Bronchial epithelial cell (primary cell): ENCODE measurements at regions not wholly inside any gene's neighbourhood (a gene's known extent, or its start where the extent isn't known, plus 50 kb on each side); places are given as distances from the start of the nearest gene placed in this dataset.

ENCODE experiments used
- DNase-seq: peaks from one replicate; pipeline ENCODE4 v3.0.0-alpha.2; 2010; ENCODE audit warnings: low read depth
- FAIRE-seq: peaks from 2 replicates; lab custom pipeline; 2011; peaks lifted over from hg19 to GRCh38; lab: Jason Lieb, UNC
- H3K27me3 ChIP-seq: 2 replicates; pipeline ENCODE4 v1.5.1; 2011; ENCODE audit warnings: low read length; ENCODE audit not compliant: control insufficient read depth, insufficient read depth
- H3K36me3 ChIP-seq: 2 replicates; pipeline ENCODE4 v1.5.1; 2011; ENCODE audit warnings: low read length; ENCODE audit not compliant: control insufficient read depth, insufficient read depth
- H3K4me3 ChIP-seq: 2 replicates; pipeline ENCODE4 v1.5.1; 2011; ENCODE audit warnings: mild to moderate bottlenecking, low read depth, low read length, control low read depth
- TF ChIP-seq, protein P1 (sequence below): IDR thresholded peaks from 2 replicates; pipeline ENCODE4 v1.5.1; 2011; ENCODE audit warnings: mild to moderate bottlenecking, moderate library complexity, low read length, control low read depth, inconsistent platforms; ENCODE audit not compliant: insufficient read depth, severe bottlenecking

DNA sequence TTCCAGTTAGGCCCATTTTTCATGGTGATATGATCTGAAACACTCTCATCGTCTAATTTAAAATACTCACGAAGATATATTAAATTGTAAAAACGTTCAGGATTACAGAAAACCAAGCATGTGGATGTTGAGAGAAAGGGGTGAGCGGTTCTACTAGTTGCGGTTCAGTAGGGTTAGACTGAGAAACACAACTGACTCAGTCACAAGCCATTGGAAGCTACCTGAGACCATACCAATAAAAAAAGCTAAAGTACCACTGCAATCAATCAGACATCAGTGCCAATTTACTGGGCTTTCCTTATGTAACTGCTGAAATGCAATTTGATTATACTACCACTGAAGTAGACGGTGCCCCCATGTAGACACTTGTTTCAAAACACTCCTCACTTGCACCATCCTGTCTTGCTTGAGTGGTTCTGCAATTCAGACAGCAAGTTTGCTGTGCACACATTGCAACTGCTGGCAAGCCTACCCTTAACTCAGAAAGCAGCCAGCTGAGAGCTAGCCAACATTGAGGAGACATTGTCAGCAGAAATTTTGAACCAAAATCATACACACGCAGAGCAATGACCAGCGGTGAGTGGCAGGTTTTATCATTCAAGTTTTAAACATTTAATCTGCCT is 368.7 kb upstream of the ARHGEF26 start:
- FAIRE-seq (peak; percentile 50), DNase-seq (no peak)

DNA sequence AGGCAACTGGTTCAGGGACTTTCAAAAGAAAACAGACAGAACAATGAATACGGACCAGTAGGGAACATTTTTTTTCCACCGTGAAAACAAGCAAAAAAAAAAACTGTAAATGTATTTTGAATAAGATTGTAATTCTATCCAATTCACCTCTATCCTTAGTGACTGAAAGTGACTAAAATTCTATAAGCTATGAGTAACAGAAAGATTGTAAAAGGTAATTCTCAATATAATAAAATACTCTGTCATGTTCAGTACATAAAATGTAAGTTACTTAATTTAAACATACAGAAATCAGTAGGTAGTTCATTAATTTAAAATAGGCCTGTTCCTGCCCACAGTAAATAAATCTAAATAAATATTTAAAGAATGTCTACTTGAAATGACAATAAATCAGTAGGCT is 368.2 kb upstream of the ARHGEF26 start:
- FAIRE-seq (no peak), DNase-seq (no peak)
- Histone ChIP-seq H3K27me3 (no peaks in the 10 kb centered on the region), H3K36me3 (no peaks in the 10 kb centered on the region), H3K4me3 (no peak overlapping the region)
- TF ChIP-seq, protein P1, sequence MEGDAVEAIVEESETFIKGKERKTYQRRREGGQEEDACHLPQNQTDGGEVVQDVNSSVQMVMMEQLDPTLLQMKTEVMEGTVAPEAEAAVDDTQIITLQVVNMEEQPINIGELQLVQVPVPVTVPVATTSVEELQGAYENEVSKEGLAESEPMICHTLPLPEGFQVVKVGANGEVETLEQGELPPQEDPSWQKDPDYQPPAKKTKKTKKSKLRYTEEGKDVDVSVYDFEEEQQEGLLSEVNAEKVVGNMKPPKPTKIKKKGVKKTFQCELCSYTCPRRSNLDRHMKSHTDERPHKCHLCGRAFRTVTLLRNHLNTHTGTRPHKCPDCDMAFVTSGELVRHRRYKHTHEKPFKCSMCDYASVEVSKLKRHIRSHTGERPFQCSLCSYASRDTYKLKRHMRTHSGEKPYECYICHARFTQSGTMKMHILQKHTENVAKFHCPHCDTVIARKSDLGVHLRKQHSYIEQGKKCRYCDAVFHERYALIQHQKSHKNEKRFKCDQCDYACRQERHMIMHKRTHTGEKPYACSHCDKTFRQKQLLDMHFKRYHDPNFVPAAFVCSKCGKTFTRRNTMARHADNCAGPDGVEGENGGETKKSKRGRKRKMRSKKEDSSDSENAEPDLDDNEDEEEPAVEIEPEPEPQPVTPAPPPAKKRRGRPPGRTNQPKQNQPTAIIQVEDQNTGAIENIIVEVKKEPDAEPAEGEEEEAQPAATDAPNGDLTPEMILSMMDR = no peak

More for the DNA sequence above, 368.7 kb upstream of the ARHGEF26 start:
- Histone ChIP-seq H3K27me3 (no peaks in the 10 kb centered on the region), H3K36me3 (no peaks in the 10 kb centered on the region), H3K4me3 (no peak overlapping the region)
- TF ChIP-seq, protein P1 = no peak

DNA sequence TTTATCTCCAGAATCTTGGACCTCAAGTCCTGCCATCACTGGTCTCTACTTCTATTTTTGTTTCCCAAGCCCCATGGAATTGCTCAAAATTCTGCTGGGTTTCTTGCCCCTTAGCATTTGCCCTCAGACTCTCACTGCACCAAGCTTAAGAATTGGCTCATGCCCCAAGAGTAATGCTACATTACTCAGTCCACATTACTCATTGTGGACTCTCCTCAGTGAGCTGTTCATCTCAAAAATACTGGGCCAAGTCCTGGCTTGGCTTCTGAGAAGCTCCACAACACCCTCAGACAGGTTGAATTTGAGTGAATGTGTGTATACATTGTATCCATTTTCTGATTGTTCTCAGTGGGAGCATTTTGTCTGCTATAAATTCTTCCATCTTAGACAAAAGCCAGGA is 364.4 kb upstream of the ARHGEF26 start:
- FAIRE-seq (no peak), DNase-seq (peak; percentile 82)

DNA sequence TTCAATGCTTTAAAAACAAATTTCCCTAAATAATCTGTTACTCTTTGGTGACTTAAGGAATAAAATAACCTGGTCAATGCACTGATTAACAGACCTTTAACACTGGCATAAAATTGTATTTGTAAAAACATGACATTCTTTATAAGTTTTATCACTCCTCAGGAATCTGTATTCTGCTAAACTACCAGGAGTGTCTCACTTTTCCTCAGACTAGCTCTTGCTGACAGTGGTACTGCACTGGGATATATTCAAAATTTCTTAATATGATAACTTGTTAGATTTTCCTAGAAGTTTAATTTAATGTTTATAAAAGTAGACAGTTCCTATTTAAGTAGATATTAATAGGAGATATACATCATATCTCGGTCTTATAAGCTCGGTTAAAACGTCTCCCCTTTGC is 363.4 kb upstream of the ARHGEF26 start:
- Histone ChIP-seq H3K27me3 (no peaks in the 10 kb centered on the region), H3K4me3 (no peak overlapping the region), H3K36me3 (no peaks in the 10 kb centered on the region)
- FAIRE-seq (no peak), DNase-seq (no peak)
- TF ChIP-seq, protein P1 = no peak

More for the DNA sequence above, 364.4 kb upstream of the ARHGEF26 start:
- H3K27me3 ChIP-seq = no peaks in the 10 kb centered on the region
- TF ChIP-seq, protein P1 = no peak
- no peak overlapping the region for H3K4me3 ChIP-seq
- no peaks in the 10 kb centered on the region for H3K36me3 ChIP-seq

DNA sequence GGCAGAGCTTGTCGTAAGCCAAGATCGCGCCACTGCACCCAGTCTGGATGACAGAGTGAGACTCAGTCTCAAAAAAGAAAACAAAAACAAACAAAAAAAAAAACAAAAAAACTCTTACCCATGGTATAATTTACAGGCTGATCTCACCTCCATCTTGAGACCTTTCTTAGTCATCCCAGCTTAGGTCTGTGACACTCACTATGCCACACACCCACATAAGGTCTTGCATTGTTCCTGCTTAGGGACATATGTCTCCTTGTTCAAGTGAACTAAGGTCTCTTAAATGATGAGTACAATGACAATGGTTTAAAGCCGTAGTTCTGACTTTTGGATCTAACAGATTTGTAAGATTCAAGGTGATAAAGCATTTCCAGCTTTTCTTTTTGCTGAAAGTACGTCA is 360.2 kb upstream of the ARHGEF26 start:
- no peak for FAIRE-seq
- H3K36me3 ChIP-seq = no peaks in the 10 kb centered on the region

More for the DNA sequence above, 360.2 kb upstream of the ARHGEF26 start:
- no peak overlapping the region for H3K4me3 ChIP-seq
- H3K27me3 ChIP-seq = no peaks in the 10 kb centered on the region
- TF ChIP-seq, protein P1 = no peak
- no peak for DNase-seq
